LHCN-M2 (cell line): ENCODE measurements at regions not wholly inside any gene's neighbourhood (a gene's known extent, or its start where the extent isn't known, plus 50 kb on each side); places are given as distances from the start of the nearest gene placed in this dataset.

Experiments used
- DNase-seq: peaks from one replicate; pipeline ENCODE4 v3.0.0-alpha.2; 2012; ENCODE audit warnings: low read depth

DNA sequence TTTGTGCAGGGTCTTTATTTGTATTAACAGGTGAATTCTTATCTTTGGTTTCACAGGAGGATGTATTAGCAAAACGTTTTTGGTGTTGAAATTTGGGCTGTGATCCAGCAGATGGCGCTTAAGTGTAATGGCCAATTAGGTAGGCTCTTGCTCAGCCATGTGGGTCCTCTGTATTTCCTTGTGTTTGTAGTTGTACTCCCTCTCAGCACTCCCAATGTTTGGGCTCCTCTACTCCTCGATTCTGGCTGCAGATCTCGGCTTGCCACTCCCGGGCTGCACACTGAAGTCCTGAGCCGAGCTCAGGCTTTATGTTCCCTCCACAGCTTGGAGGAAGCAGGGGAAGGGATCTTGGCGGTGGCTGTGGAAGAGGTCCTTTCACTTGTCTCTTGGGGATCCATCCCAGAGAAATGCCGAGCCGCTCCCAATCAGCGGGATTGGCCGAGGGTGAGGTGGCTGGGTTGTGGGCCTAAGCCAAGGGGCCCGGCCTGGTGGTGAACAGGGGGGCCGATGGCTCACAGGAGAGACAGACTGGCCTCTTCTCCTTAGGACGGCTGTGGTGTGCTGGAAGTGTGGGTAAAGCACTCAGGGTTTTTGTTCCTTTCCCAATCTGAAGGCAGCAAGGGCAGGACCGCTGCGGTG, 133.7 kb downstream of the AEBP2 start:
- peak; percentile 61 for DNase-seq

DNA sequence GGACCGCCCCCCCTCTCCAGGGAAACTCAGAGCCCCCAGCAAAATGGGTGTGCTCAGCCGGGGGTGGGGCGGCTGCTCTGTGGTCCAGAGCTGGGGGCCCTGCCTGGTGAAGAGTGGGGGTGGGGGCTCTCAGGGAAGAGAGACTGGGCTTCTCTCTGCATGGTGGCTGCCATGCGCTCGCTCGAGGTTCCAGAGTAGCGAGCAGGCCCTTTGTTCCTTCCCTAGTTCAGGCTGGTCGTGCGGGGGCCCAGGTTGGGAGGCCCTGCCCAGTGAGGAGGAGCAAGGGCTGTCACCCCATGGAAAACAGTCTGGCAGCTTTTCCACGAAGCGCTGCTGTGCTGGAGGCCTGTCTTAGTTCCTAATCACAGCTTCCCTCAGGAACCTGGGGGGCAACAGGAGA, 134.6 kb downstream of the AEBP2 start:
- no peak for DNase-seq

DNA sequence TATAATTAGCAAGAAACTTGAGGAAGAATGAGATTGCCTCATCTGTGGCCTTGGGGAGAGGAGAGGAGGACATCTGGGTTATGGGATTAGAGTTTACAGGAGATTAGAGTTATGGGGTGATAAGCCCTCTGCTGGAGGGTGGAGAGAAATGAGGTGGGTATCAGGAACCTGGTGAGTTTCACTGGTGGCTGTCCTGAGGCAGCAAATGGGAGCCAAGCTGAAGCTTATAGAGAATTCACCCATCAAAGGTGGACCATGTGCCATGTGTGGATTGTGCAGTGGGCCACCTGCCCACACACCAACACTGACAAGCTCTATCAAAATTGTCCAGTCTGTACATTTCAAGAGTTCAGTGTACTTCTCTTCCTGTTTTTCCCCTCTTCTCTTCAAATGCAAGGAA, 135.3 kb downstream of the AEBP2 start:
- DNase-seq, result peak; percentile 9

DNA sequence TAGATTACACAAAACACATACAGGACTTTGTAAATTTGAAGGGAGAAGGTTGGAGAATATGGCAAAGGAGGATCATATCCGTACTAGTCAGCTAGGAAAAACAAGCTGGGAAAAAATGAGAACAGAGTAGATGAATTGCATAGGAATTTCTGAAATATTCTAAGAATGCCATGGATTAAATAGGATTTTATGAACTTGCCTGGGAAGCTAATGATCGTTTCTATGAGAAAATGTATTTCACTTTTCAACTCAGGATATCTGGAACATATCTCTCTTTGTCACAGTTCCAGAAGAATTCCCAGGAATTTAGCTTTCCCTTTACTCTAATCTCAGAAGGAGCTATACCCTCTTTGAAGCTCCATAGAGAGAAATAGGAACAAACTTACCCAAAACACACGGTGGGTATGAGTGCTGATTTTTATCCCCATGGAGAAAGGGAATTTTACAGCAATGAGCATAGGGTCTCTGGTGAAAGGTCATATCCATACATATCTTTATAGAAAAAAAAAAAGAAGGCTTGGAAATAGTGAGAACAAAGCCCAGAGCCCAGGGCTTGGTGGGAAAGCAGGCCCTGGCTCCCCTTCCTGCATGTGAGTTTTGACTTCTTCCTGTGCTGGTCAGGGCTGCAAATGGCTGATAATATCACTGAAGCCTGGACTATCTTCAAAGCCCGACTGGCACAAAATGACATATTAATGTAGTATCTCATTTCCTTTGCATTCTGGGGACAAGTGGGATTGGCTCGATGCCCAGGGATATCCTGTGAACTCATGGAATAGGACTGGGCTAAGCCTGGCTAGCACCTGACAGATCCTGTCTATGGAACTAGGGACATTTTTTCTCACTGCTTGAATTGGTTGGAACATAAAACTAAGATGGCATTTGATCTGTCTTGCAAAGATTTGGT, 136.3 kb downstream of the AEBP2 start:
- peak; percentile 85 for DNase-seq

DNA sequence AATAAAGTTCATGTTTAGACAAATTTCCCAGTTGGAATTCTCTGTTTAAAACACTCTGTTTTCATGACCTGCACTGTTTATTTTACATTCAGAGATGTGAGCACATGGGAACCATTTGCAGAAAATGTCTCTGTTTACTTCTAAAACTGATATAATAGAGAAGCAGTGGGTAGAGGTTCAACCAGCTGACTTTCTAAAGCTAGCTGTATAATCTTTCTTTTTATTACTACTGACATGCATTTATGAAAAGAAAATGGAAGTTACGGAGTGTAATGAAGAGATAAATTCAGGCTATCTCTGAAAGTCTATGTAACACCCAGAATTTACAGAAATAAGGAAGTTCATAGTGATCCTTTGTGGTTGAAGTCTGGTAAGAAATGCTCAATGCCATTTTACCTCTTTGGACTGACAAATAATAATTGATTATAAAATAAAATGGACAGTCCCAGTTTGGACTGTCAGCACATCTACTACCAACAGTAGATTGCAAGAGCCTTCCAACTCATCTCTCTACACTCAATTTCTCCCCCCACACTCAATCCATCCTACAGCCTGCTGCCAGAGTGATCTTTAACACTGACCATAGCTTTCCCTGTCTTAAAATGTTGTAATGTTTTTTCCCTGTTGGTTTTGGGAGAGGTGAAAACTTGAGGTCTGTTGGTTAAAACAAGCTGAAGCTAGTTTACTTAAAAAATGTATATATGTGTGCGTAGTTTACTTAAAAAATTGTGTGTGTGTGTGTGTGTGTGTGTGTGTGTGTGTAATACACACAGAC, 137.4 kb downstream of the AEBP2 start:
- no peak for DNase-seq

DNA sequence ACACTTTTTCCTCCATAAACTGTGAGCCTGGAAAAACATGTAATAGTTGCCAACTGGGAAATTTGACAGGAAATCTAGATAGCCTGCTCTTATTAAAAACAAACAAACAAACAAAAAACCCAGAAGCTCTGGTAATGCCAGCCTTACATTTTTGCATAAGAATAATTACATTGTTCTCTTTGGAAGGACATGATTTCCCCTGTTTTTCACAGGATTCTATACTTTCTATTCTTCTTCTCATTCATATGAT, 137.9 kb downstream of the AEBP2 start:
- DNase-seq, result no peak

DNA sequence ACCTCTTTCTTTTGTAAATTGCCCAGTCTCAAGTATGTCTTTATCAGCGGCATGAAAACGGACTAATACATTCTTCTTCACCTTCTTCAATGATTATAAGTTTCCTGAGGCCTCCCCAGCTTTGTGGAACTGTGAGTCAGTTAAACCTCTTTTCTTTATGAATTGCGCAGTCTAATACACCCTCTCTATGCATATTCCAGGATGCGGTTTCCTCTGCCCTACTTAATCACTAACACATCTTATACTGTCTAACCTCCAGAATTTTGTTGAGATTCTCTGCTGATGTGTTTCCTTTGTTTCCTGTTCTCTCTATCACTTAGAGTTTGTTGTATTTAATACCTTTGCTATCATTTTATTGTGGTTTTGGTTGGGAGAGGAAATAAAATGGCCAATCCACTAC, 145.4 kb downstream of the AEBP2 start:
- no peak for DNase-seq

DNA sequence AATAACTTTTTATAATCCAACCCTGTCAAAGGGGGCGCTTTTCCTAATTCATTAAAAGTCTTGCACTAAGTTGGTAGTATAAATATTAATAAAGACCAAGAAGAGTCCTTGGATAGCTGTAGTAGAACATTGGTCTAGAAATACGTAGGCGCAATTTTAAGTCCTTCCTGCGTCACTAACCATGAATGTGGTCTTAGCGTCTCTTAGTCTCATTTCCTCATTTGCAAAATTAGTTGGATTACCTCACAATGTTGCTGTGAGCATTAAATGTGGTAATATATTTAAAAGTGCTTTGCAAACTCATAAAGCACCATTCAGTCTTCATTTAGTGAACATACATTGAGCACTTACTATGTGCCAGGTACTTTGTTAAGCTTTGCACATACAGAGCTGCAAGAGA, 149.7 kb downstream of the AEBP2 start:
- no peak for DNase-seq

DNA sequence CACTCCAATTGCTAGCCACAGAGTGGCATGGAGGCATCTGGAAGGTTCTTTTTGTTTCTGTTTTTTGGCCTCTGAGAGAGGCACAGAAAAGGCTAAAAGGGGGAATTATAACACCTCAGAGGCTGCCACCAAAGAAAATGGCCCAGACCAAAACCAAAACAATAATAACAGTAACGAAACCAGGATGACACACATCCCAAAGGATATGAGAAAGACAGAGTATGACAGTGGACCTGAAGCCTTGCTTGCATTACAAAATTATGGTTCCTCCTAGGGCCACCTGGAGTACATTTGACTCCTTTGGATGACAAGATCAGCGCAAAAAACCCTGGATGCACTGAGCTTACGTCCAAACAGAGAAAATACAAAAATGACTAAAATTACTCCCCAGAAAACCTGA, 152.7 kb downstream of the AEBP2 start:
- no peak for DNase-seq

DNA sequence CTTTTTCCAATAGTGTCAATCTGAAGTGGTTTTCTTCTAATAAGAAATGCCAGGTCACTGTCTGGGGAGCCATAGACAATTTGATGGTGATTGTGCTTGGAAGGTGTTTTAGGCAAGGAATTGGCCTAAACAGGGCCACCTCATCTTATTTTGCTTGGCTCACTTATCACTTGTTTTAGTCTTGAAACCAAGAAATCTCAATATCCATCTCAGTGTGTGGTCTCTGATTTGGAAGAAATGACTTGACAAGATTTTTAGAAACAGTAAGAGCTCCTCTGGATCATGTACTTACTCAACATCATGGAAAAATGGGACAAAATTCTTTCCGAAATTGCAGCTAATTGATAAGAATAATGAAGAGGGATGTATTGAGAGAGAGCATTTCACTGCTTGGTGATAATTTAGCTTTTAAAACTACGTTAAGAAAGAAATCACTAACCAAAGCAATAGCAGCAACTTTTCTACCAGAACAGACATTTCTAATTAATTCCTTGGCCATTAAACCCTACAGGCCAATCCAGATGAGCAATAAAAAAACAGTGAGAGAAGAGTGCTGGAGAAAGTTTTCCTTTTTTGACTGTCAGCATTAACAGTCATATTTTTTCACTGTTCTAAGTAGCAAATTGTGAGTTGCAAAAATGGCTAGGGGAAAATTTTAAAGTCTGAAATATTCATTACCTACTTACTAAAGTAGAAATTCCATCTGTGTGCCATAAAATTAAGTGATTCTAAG, 157.3 kb downstream of the AEBP2 start:
- no peak for DNase-seq

DNA sequence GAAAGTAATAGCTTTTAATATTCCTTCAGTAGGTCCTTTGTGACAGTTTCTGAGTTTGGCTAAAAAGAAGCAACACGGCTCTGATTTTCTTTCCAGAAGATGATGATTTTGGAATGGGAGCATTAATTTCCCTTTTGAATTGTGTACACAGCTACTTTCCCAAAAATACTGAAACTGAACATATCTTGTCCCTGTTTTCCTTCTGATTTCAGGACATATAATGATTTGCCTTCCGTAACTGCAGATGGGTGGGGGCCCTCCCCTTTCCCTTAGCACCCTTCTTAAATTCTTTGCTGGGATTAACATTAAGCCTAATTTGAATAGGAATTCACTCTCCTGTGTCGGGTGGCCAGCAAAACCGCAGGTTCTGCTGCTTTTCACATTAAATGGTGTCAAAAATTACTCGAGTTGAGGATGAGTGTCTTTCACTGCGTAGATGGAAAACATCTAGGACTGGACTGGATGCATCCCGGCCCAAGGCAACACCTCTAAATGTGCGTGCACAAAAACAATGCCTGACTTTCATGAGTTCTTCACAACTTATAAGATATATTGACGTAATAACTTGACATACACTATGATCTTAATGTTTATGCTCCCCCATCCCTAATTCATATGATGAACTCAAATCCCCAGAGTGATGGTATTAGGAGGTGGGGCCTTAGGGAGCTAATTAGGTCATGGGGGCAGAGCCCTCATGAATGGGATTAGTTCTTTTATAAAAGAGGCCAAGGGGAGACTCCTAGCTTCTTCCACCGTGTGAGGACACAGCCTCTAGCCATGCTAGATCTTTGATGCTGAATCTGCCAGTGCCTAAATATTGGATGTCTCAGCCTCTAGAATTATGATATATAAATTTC, 158.1 kb downstream of the AEBP2 start:
- no peak for DNase-seq

DNA sequence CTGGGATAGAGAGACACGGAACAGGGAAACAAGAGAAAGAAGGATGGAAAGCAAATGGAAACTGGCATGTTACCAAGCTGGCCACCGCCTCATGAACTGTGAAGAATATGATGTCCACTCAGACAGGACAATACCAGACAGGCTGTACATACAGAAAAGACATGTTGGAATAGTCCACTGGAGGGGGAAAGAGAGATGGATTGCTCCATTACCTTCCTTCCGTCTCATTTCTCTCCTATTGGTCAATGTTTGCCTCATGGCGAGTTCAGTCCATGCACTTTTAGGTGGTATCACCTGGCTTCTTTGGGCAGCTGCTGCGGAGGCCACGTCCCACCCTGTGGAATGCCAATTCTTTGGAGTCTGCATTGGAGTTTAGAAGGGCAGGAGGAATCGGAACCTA, 166.4 kb downstream of the AEBP2 start:
- no peak for DNase-seq

DNA sequence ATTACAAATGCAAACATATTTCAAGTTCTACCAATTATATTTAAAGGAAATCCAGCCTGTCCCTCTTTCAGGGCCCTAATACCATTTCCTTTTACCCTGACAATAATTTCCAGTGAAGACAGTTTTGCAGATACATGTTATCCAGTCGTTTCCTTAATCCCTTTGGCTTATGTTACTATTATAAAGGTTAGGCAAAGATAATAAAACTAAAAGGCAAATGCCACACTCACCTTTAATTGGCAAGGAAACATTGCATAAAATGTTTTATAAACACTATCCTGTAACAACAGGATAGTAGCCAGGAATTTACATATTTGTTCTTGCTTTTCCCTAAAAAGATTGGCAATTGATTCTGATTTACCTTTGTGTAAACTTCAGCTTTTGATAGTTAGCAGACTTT, 168.7 kb downstream of the AEBP2 start:
- no peak for DNase-seq

DNA sequence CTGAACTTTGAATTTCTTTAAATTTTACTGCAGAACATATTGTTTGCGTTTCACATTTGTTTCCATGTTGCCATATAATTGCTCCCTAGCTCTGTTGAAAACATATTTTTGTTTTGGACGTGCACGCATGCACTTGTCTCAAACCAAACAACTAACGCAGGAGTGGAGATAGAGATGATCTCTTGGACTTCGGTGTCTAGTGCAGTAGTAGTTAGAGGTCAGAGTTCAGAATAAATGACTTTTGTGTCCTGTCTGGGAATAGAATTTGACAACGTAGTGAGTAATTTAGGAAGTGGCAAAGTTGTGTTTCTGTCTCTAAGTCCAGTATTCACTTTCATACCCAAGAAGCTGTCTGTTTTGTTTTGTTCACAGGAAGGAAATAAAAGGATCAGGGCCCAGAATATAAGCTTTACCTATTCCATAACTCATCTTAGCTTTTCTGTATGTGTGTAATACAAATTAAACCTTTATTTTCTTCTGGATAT, 173.8 kb downstream of the AEBP2 start:
- DNase-seq, result no peak

DNA sequence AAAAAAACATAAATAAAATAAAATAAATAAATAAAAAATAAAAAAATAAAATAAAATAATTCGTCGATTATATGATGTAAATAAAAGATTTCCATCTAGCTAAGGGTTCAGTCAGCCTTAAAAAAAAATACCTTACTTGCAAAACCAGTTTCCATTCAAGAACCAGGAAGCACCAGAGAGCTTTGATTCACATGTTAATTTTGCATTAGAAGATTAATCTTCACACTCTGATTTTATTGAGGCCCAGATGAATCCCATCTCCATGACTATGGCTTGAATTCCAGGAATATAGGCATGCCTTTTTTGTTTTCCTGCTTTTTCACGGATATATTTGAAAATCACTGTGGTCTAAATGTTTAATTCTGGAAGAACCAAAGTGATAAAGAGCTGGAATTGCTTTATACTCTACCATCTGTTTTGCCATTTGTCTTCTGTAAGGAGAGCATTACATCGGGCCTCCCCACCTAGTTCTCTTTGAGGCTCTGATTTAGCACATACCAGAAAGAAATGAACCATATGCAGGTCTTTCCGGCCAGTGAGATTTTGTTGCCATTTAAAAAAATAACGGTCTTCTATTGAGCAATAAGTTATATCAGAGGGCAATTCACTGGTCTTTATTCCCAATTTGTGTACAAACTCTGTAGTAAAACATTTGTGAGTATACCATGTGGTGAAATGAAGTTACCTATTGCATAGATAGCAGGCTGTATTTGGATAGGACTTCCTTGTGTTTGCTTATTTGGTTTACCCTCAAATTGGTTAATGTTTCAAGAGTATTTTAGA, 175.5 kb downstream of the AEBP2 start:
- no peak for DNase-seq

DNA sequence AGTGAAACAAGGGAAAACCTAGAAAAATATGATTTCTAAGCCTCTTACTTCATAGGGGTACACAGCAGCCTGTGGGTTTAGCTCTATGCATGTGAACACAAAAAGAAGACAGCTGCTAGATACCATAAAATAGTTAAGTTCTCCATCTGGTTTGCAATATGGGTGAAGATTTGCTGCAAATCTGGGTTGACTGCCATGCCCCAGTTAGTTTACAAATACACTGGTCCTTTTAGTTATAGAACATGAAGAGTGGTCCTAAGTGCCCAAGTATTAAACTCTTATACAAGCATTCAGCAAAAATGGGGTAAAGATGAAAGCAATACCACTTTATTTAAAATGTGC, 176.1 kb downstream of the AEBP2 start:
- DNase-seq, result no peak

DNA sequence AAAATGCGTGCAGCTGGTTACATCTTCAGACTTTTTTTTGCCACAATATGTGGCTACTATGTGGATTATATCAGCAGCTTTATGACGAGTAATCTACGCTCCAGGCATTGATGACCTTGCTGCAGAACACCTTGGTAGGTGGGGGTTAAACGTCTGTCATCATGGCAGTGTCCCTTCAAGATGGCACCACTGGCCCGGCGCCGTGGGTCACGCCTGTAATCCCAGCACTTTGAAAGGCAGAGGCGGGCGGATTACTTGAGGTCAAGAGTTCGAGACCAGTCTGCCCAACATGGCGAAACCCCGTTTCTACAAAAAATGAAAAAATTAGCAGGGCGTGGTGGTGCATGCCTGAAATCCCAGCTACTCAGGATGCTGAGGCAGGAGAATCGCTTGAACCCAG, 177.5 kb downstream of the AEBP2 start:
- no peak for DNase-seq

DNA sequence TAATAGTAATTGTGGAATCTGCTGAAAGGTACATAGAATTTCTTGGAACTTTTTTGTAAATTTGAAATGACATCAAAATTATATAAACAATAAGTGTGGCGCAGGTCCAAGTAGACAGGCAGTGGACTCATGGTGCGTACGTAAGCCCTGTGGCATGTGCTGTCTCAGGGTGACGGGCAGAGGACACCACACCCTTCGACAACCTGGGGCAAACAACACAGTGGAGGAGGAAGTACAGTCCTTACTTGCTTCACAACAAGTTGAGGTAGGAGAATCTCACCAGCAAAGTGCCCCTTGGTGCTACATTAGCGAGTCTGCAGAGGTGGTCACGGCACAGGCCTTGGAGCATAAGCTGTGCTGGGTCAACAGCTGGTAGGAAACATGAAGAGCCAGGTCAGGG, 180.9 kb downstream of the AEBP2 start:
- no peak for DNase-seq

DNA sequence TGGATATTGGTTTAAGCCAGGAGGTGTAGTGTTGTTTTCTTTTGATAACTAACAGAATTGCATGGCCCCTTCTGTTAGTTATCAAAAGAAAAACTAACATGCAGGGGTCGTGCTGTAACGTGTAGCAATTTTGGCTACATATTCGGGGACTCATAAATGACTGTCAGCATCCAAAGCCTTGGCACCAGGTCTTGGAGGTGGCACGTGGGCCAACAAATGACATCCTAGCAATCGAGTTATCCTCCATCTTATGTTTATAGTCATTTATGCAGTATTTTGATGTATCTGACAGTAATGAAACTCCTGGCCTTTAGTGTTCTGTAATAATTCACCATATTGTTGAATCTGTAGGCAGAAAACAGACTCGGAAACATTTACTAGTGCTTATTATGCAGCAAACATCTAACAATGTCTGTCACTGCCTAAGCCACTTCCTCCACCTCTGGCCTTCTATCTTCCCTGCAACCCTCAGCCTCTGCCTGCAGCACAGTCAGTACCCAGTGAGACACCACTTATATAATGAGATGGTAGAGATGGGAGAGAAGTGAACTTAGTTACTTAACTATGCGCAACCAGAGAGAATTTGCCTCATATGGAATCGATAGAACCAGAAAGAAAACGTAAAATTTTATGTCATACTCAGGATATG, 184.6 kb downstream of the AEBP2 start:
- no peak for DNase-seq

DNA sequence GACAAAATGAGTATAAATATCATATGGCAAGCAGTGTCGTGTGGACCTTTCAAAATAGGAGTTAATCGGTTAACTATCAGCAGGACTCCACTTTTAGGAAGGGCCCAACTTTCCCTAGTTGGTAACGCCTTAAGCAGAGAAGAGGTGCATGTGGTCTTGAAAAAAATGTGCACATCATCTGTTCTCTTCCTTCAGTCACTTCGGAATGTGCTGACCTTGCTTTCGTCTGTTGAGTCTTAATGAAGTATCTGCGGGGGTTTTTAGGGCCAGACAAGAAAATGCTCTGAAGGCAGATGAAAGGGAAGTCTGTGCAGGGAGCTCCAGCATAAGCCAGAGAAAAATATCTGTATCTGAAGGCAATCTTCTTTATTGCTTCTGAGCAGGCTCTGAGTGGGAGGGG, 185.2 kb downstream of the AEBP2 start:
- DNase-seq, result peak; percentile 13
